ENCODE measurements at regions not wholly inside any gene's neighbourhood (a gene's known extent, or its start where the extent isn't known, plus 50 kb on each side); places are given as distances from the start of the nearest gene placed in this dataset.

GRCh38 chr6:26149240-26149639 lies 62.0 kb downstream of the HFE start:
- peaks cover 7% of the 10 kb centered on the region for H3K4me1 Mint-ChIP-seq
- no peaks in the 10 kb centered on the region for H3K9me3 Mint-ChIP-seq
- no peak for ATAC-seq

GRCh38 chr6:26152226-26153101 lies 65.2 kb downstream of the HFE start:
- Mint-ChIP-seq H3K27me3 (no peaks in the 10 kb centered on the region), H3K4me3 (no peak overlapping the region), H3K4me1 (peaks cover 35% of the 10 kb centered on the region), H3K9me3 (no peaks in the 10 kb centered on the region), H3K27ac (no peak overlapping the region)
- DNase-seq (no peak), ATAC-seq (no peak)

More at GRCh38 chr6:26149240-26149639, 62.0 kb downstream of the HFE start:
- Mint-ChIP-seq H3K4me3 (no peak overlapping the region), H3K27ac (no peak overlapping the region), H3K27me3 (no peaks in the 10 kb centered on the region)
- DNase-seq: no peak

GRCh38 chr6:26155061-26155930 lies 68.1 kb downstream of the HFE start:
- no peaks in the 10 kb centered on the region for H3K9me3 Mint-ChIP-seq
- peak overlapping the region; percentile 87 to 92 for H3K4me3 Mint-ChIP-seq
- H3K4me1 Mint-ChIP-seq: peaks cover 61% of the 10 kb centered on the region
- no peaks in the 10 kb centered on the region for H3K27me3 Mint-ChIP-seq
- H3K27ac Mint-ChIP-seq: peak overlapping the region; percentile 99 to 100
- ATAC-seq (no peak), DNase-seq (peak in 1 of 2 donors; percentile 10)

GRCh38 chr6:26156105-26156849 lies 69.0 kb downstream of the HFE start:
- ATAC-seq (peak; percentile 42), DNase-seq (peak; percentile 92 to 95)
- no peaks in the 10 kb centered on the region for H3K9me3 Mint-ChIP-seq
- peak overlapping the region; percentile 87 to 92 for H3K4me3 Mint-ChIP-seq
- H3K27ac Mint-ChIP-seq: peak overlapping the region; percentile 99 to 100
- no peaks in the 10 kb centered on the region for H3K27me3 Mint-ChIP-seq
- peaks cover 71% of the 10 kb centered on the region for H3K4me1 Mint-ChIP-seq

- peak overlapping the region; percentile 87 to 92 for H3K4me3 Mint-ChIP-seq
- ATAC-seq: peak; percentile 57
- H3K4me1 Mint-ChIP-seq: peaks cover 74% of the 10 kb centered on the region
- H3K27ac Mint-ChIP-seq: peak overlapping the region; percentile 99 to 100
- H3K27me3 Mint-ChIP-seq: no peaks in the 10 kb centered on the region
- peak; percentile 94 to 96 for DNase-seq
- no peaks in the 10 kb centered on the region for H3K9me3 Mint-ChIP-seq
These were observed 69.6 kb downstream of the HFE start for GRCh38 chr6:26156850-26157250.

- Mint-ChIP-seq H3K27me3 (no peaks in the 10 kb centered on the region), H3K4me1 (peaks cover 71% of the 10 kb centered on the region)
- peak; percentile 87 to 92 for DNase-seq
These were observed 70.2 kb downstream of the HFE start for GRCh38 chr6:26157251-26158075.

GRCh38 chr6:26158076-26158580 lies 70.9 kb downstream of the HFE start:
- DNase-seq: peak; percentile 91 to 94

More at GRCh38 chr6:26157251-26158075, 70.2 kb downstream of the HFE start:
- Mint-ChIP-seq H3K9me3 (no peaks in the 10 kb centered on the region), H3K4me3 (peak overlapping the region; percentile 87 to 92), H3K27ac (peak overlapping the region; percentile 99 to 100)
- ATAC-seq: peak; percentile 74

GRCh38 chr6:26158581-26159356 lies 71.5 kb downstream of the HFE start:
- Mint-ChIP-seq H3K9me3 (no peaks in the 10 kb centered on the region), H3K27ac (peak overlapping the region; percentile 99 to 100), H3K4me3 (peak overlapping the region; percentile 87 to 92), H3K4me1 (peaks cover 72% of the 10 kb centered on the region), H3K27me3 (no peaks in the 10 kb centered on the region)
- DNase-seq (peak; percentile 67 to 80), ATAC-seq (peak; percentile 12)

More at GRCh38 chr6:26158076-26158580, 70.9 kb downstream of the HFE start:
- no peaks in the 10 kb centered on the region for H3K9me3 Mint-ChIP-seq
- peak; percentile 49 for ATAC-seq
- peak overlapping the region; percentile 99 to 100 for H3K27ac Mint-ChIP-seq
- H3K4me1 Mint-ChIP-seq: peaks cover 66% of the 10 kb centered on the region
- H3K27me3 Mint-ChIP-seq: no peaks in the 10 kb centered on the region
- H3K4me3 Mint-ChIP-seq: peak overlapping the region; percentile 87 to 92

GRCh38 chr6:26159357-26160273 lies 72.4 kb downstream of the HFE start:
- peaks cover 79% of the 10 kb centered on the region for H3K4me1 Mint-ChIP-seq
- no peak for ATAC-seq
- H3K27me3 Mint-ChIP-seq: no peaks in the 10 kb centered on the region
- peak; percentile 19 to 41 for DNase-seq
- H3K9me3 Mint-ChIP-seq: no peaks in the 10 kb centered on the region
- H3K27ac Mint-ChIP-seq: peak overlapping the region; percentile 99 to 100
- peak overlapping the region; percentile 87 to 92 for H3K4me3 Mint-ChIP-seq

- Mint-ChIP-seq H3K27me3 (no peaks in the 10 kb centered on the region), H3K4me1 (peaks cover 80% of the 10 kb centered on the region), H3K27ac (no peak overlapping the region), H3K4me3 (no peak overlapping the region), H3K9me3 (no peaks in the 10 kb centered on the region)
- DNase-seq (no peak), ATAC-seq (no peak)
These were observed 74.1 kb downstream of the HFE start for GRCh38 chr6:26161322-26161721.

- DNase-seq: no peak
- no peaks in the 10 kb centered on the region for H3K9me3 Mint-ChIP-seq
- no peak overlapping the region for H3K27ac Mint-ChIP-seq
- H3K27me3 Mint-ChIP-seq: no peaks in the 10 kb centered on the region
- H3K4me1 Mint-ChIP-seq: peaks cover 77% of the 10 kb centered on the region
- no peak for ATAC-seq
- H3K4me3 Mint-ChIP-seq: no peak overlapping the region
These were observed 75.2 kb downstream of the HFE start for GRCh38 chr6:26162399-26162798.

- Mint-ChIP-seq H3K27ac (peak overlapping the region; percentile 19 to 57), H3K4me3 (no peak overlapping the region), H3K27me3 (no peaks in the 10 kb centered on the region), H3K9me3 (no peaks in the 10 kb centered on the region), H3K4me1 (peaks cover 68% of the 10 kb centered on the region)
- no peak for DNase-seq
- no peak for ATAC-seq
These were observed 76.3 kb downstream of the HFE start for GRCh38 chr6:26163427-26164119.
